ENCODE measurements at regions not wholly inside any gene's neighbourhood (a gene's known extent, or its start where the extent isn't known, plus 50 kb on each side); places are given as distances from the start of the nearest gene placed in this dataset.

GRCh38 chr18:42179542-42180121, 224.6 kb downstream of the PIK3C3 start:
- FAIRE-seq (no peak), ATAC-seq (no peak), DNase-seq (ENCODE audit: extremely low read depth in 1 of 4, low spot score in 3 of 4) (no peak)
- no TSS peak for BruUV-seq (replicated peaks)
- Histone ChIP-seq H3K4me2 (ENCODE audit: insufficient read depth, low read length) (no peak overlapping the region), H3K9me3 (replicated peaks; ENCODE audit: control insufficient read depth, insufficient read depth, low read depth, low read length) (no peaks in the 10 kb centered on the region), H3K27ac (ENCODE audit: extremely low read depth, low read depth, low read length) (no peak overlapping the region), H3K9ac (ENCODE audit: insufficient read depth in 1 of 2, low read depth in 2 of 2, low read length in 2 of 2) (no peak overlapping the region), H3K36me3 (ENCODE audit: control insufficient read depth, insufficient read depth, low read length) (no peaks in the 10 kb centered on the region), H3K79me2 (ENCODE audit: control insufficient read depth, insufficient read depth, low read length) (no peaks in the 10 kb centered on the region), H3K4me1 (replicated peaks in 1 of 2; ENCODE audit: control insufficient read depth in 2 of 2, insufficient read depth in 2 of 2, low read length in 2 of 2) (no peaks in the 10 kb centered on the region), H3K27me3 (ENCODE audit: control insufficient read depth in 2 of 2, insufficient read depth in 2 of 2, low read length in 2 of 2) (no peaks in the 10 kb centered on the region), H2AFZ (ENCODE audit: low read depth, low read length) (no peak overlapping the region), H3K9me1 (ENCODE audit: control insufficient read depth, insufficient read depth, low read length) (no peaks in the 10 kb centered on the region), H3K4me3 (no peak overlapping the region), H4K20me1 (replicated peaks; ENCODE audit: control insufficient read depth, insufficient read depth, low read length) (no peaks in the 10 kb centered on the region)
- in situ Hi-C loops (cut with MboI) (no loop called here), intact Hi-C loops (cut with micrococcal nuclease) (no loop called here)
- CTCF ChIA-PET (ENCODE audit: low intra/inter-chr PET ratio): no interaction called here
- POLR2A ChIA-PET: no interaction called here
- 3% methylated on average over 5 of the region's 6 CpGs for WGBS (ENCODE audit: insufficient coverage, low coverage, missing lambda C conversion rate)
- TF ChIP-seq MAZ (CRISPR knock-in tag; conservative IDR thresholded peaks at IDR 0.05 in 1 of 2, IDR thresholded peaks at IDR 0.05 in 1 of 2): no peak
- no peak for TF ChIP-seq RBM14 (IDR thresholded peaks at IDR 0.05; ENCODE audit: borderline replicate concordance, insufficient read depth, low read depth, low read length)
- TF ChIP-seq ZNF280A (IDR thresholded peaks at IDR 0.05; ENCODE audit: low read depth, partially characterized antibody): no peak
- no peak for TF ChIP-seq BRD4 (IDR thresholded peaks at IDR 0.05)
- no peak for TF ChIP-seq RBM34 (IDR thresholded peaks at IDR 0.05; ENCODE audit: borderline replicate concordance, insufficient read depth, low read length)
- no peak for TF ChIP-seq RBM25 (IDR thresholded peaks at IDR 0.05; ENCODE audit: low read depth, low read length, severe bottlenecking)
- TF ChIP-seq DDX20 (tag; IDR thresholded peaks at IDR 0.05; ENCODE audit: low read depth): no peak
- no peak for TF ChIP-seq GTF3C2 (IDR thresholded peaks at IDR 0.05; ENCODE audit: borderline replicate concordance, extremely low read depth, insufficient read length)
- no peak for TF ChIP-seq ZNF561 (CRISPR knock-in tag; conservative IDR thresholded peaks at IDR 0.05)
- TF ChIP-seq ZNF57 (CRISPR knock-in tag; IDR thresholded peaks at IDR 0.05): no peak
